ENCODE measurements at regions not wholly inside any gene's neighbourhood (a gene's known extent, or its start where the extent isn't known, plus 50 kb on each side); places are given as distances from the start of the nearest gene placed in this dataset.

GRCh38 chr2:198488964-198489363 lies 684.6 kb downstream of the PLCL1 start:
- Histone ChIP-seq H3K9me3 (replicated peaks in 1 of 11) (no peaks in the 10 kb centered on the region), H3K4me1 (no peaks in the 10 kb centered on the region), H4K20me1 (no peaks in the 10 kb centered on the region), H3K9ac (no peak overlapping the region), H3K4me3 (no peak overlapping the region), H3K27ac (no peak overlapping the region), H3K27me3 (no peaks in the 10 kb centered on the region), H3K36me3 (no peaks in the 10 kb centered on the region), H3K4me2 (no peak overlapping the region)
- no peak for TF ChIP-seq Cebpa-rat (IDR thresholded peaks at IDR 0.05)

GRCh38 chr2:198483051-198483450 lies 678.7 kb downstream of the PLCL1 start:
- H3K4me1 ChIP-seq, result no peaks in the 10 kb centered on the region
- H3K9me3 ChIP-seq (replicated peaks in 1 of 11), result no peaks in the 10 kb centered on the region
- H3K36me3 ChIP-seq, result no peaks in the 10 kb centered on the region
- no peak overlapping the region for H3K4me3 ChIP-seq
- no peaks in the 10 kb centered on the region for H4K20me1 ChIP-seq
- no peaks in the 10 kb centered on the region for H3K27me3 ChIP-seq
- no peak overlapping the region for H3K27ac ChIP-seq
- no peak overlapping the region for H3K9ac ChIP-seq
- TF ChIP-seq Cebpa-rat (IDR thresholded peaks at IDR 0.05), result no peak
- H3K4me2 ChIP-seq, result no peak overlapping the region

GRCh38 chr2:198479065-198479464 lies 674.7 kb downstream of the PLCL1 start:
- no peak for TF ChIP-seq Cebpa-rat (IDR thresholded peaks at IDR 0.05)
- Histone ChIP-seq H3K4me1 (no peaks in the 10 kb centered on the region), H4K20me1 (no peaks in the 10 kb centered on the region), H3K4me3 (no peak overlapping the region), H3K9me3 (replicated peaks in 1 of 11) (no peaks in the 10 kb centered on the region), H3K27me3 (no peaks in the 10 kb centered on the region), H3K4me2 (no peak overlapping the region), H3K36me3 (no peaks in the 10 kb centered on the region), H3K27ac (no peak overlapping the region), H3K9ac (no peak overlapping the region)

GRCh38 chr2:198478361-198478760 lies 674.0 kb downstream of the PLCL1 start:
- TF ChIP-seq Cebpa-rat (IDR thresholded peaks at IDR 0.05), result no peak
- no peaks in the 10 kb centered on the region for H4K20me1 ChIP-seq
- no peaks in the 10 kb centered on the region for H3K27me3 ChIP-seq
- no peak overlapping the region for H3K9ac ChIP-seq
- no peaks in the 10 kb centered on the region for H3K36me3 ChIP-seq
- no peaks in the 10 kb centered on the region for H3K9me3 ChIP-seq (replicated peaks in 1 of 11)
- no peaks in the 10 kb centered on the region for H3K4me1 ChIP-seq
- no peak overlapping the region for H3K4me3 ChIP-seq
- no peak overlapping the region for H3K27ac ChIP-seq
- H3K4me2 ChIP-seq, result no peak overlapping the region

GRCh38 chr2:198476007-198476406 lies 671.6 kb downstream of the PLCL1 start:
- H3K9me3 ChIP-seq (replicated peaks in 1 of 11), result no peaks in the 10 kb centered on the region
- no peaks in the 10 kb centered on the region for H4K20me1 ChIP-seq
- H3K9ac ChIP-seq, result no peak overlapping the region
- H3K4me3 ChIP-seq, result no peak overlapping the region
- TF ChIP-seq Cebpa-rat (IDR thresholded peaks at IDR 0.05), result no peak
- H3K4me2 ChIP-seq, result no peak overlapping the region
- H3K27ac ChIP-seq, result no peak overlapping the region
- no peaks in the 10 kb centered on the region for H3K27me3 ChIP-seq
- H3K4me1 ChIP-seq, result no peaks in the 10 kb centered on the region
- no peaks in the 10 kb centered on the region for H3K36me3 ChIP-seq

- Histone ChIP-seq H3K4me2 (no peak overlapping the region), H3K27me3 (no peaks in the 10 kb centered on the region), H3K9ac (no peak overlapping the region), H3K36me3 (no peaks in the 10 kb centered on the region), H4K20me1 (no peaks in the 10 kb centered on the region), H3K9me3 (replicated peaks in 1 of 11) (no peaks in the 10 kb centered on the region), H3K27ac (no peak overlapping the region), H3K4me3 (no peak overlapping the region), H3K4me1 (no peaks in the 10 kb centered on the region)
- TF ChIP-seq Cebpa-rat (IDR thresholded peaks at IDR 0.05), result no peak
These were observed 666.9 kb downstream of the PLCL1 start for GRCh38 chr2:198471291-198471690.

- H3K4me3 ChIP-seq, result no peak overlapping the region
- TF ChIP-seq Cebpa-rat (IDR thresholded peaks at IDR 0.05), result no peak
- H3K4me2 ChIP-seq, result no peak overlapping the region
- H3K36me3 ChIP-seq, result no peaks in the 10 kb centered on the region
- peaks cover 0 to 3% (median 0%) of the 10 kb centered on the region in 11 experiments; a peak in 2 of 22 replicates for H3K9me3 ChIP-seq (replicated peaks in 1 of 11)
- H3K27me3 ChIP-seq, result no peaks in the 10 kb centered on the region
- H3K27ac ChIP-seq, result no peak overlapping the region
- no peaks in the 10 kb centered on the region for H4K20me1 ChIP-seq
- no peak overlapping the region for H3K9ac ChIP-seq
- no peaks in the 10 kb centered on the region for H3K4me1 ChIP-seq
These were observed 663.7 kb downstream of the PLCL1 start for GRCh38 chr2:198468136-198468535.

- no peak overlapping the region for H3K4me2 ChIP-seq
- H3K9ac ChIP-seq, result no peak overlapping the region
- no peak overlapping the region for H3K27ac ChIP-seq
- no peaks in the 10 kb centered on the region for H3K4me1 ChIP-seq
- peaks cover 0 to 7% (median 0%) of the 10 kb centered on the region in 11 experiments; a peak in 2 of 22 replicates for H3K9me3 ChIP-seq (replicated peaks in 1 of 11)
- H3K4me3 ChIP-seq, result no peak overlapping the region
- no peaks in the 10 kb centered on the region for H3K27me3 ChIP-seq
- no peaks in the 10 kb centered on the region for H3K36me3 ChIP-seq
- no peak for TF ChIP-seq Cebpa-rat (IDR thresholded peaks at IDR 0.05)
- no peaks in the 10 kb centered on the region for H4K20me1 ChIP-seq
These were observed 661.6 kb downstream of the PLCL1 start for GRCh38 chr2:198465970-198466369.

- TF ChIP-seq Cebpa-rat (IDR thresholded peaks at IDR 0.05), result no peak
- Histone ChIP-seq H3K9ac (no peak overlapping the region), H3K36me3 (no peaks in the 10 kb centered on the region), H3K27me3 (no peaks in the 10 kb centered on the region), H3K4me3 (no peak overlapping the region), H3K4me2 (no peak overlapping the region), H3K9me3 (replicated peaks in 1 of 11) (no peaks in the 10 kb centered on the region), H3K4me1 (no peaks in the 10 kb centered on the region), H4K20me1 (no peaks in the 10 kb centered on the region), H3K27ac (no peak overlapping the region)
These were observed 652.0 kb downstream of the PLCL1 start for GRCh38 chr2:198456418-198456817.

- no peaks in the 10 kb centered on the region for H4K20me1 ChIP-seq
- H3K36me3 ChIP-seq, result no peaks in the 10 kb centered on the region
- H3K4me3 ChIP-seq, result no peak overlapping the region
- no peak for TF ChIP-seq Cebpa-rat (IDR thresholded peaks at IDR 0.05)
- no peak overlapping the region for H3K9ac ChIP-seq
- H3K9me3 ChIP-seq (replicated peaks in 1 of 11), result no peaks in the 10 kb centered on the region
- no peak overlapping the region for H3K27ac ChIP-seq
- H3K4me2 ChIP-seq, result no peak overlapping the region
- H3K4me1 ChIP-seq, result no peaks in the 10 kb centered on the region
- no peaks in the 10 kb centered on the region for H3K27me3 ChIP-seq
These were observed 649.5 kb downstream of the PLCL1 start for GRCh38 chr2:198453866-198454265.

GRCh38 chr2:198452327-198452726 lies 647.9 kb downstream of the PLCL1 start:
- TF ChIP-seq Cebpa-rat (IDR thresholded peaks at IDR 0.05), result no peak
- Histone ChIP-seq H3K36me3 (no peaks in the 10 kb centered on the region), H3K9me3 (replicated peaks in 1 of 11) (no peaks in the 10 kb centered on the region), H3K27me3 (no peaks in the 10 kb centered on the region), H3K4me2 (no peak overlapping the region), H3K4me1 (no peaks in the 10 kb centered on the region), H3K4me3 (no peak overlapping the region), H3K27ac (no peak overlapping the region), H3K9ac (no peak overlapping the region), H4K20me1 (no peaks in the 10 kb centered on the region)

All from BLaER1 treated with 17β-estradiol and CSF1 and Interleukin-3, amounts not matched to agents 10 nM and 100 nM (cell line).